ENCODE measurements at regions not wholly inside any gene's neighbourhood (a gene's known extent, or its start where the extent isn't known, plus 50 kb on each side); places are given as distances from the start of the nearest gene placed in this dataset.
A peak's percentile ranks its signal among the peaks of the same experiment; 100 is the strongest.

GRCh38 chr20:52318651-52319050, 127.1 kb upstream of the ZFP64 start:
- no peak for DNase-seq
- Histone ChIP-seq H2AFZ (no peak overlapping the region), H3K36me3 (ENCODE audit: low read depth) (no peaks in the 10 kb centered on the region), H3K27ac (no peak overlapping the region), H3K4me2 (no peak overlapping the region), H4K20me1 (ENCODE audit: insufficient read depth) (no peaks in the 10 kb centered on the region), H3K27me3 (ENCODE audit: insufficient read depth, low read depth) (peaks cover 83% of the 10 kb centered on the region), H3K4me1 (replicated peaks; ENCODE audit: insufficient read depth) (no peaks in the 10 kb centered on the region), H3K79me2 (ENCODE audit: low read depth) (no peaks in the 10 kb centered on the region), H3K4me3 (no peak overlapping the region), H3K9me2 (ENCODE audit: insufficient read depth) (no peaks in the 10 kb centered on the region; the same call in 1 of the 2 replicates), H3K9me3 (ENCODE audit: insufficient read depth, low read depth) (no peaks in the 10 kb centered on the region), H3F3A (ENCODE audit: insufficient read depth, low read depth) (no peaks in the 10 kb centered on the region)
- intact Hi-C loops (cut with micrococcal nuclease; ENCODE audit: unreplicated experiment), result no loop called here
- ChIA-PET POLR2A (ENCODE audit: unreplicated experiment) (no interaction called here), CTCF (no interaction called here)
- BruUV-seq (replicated peaks), result no TSS peak
- TF ChIP-seq CTCF (conservative IDR thresholded peaks at IDR 0.05) (no peak), EZH2 (IDR thresholded peaks at IDR 0.05; ENCODE audit: low read depth) (no peak)

GRCh38 chr20:52313341-52313963, 121.9 kb upstream of the ZFP64 start:
- Histone ChIP-seq H3K79me2 (ENCODE audit: low read depth) (no peaks in the 10 kb centered on the region), H3K27ac (no peak overlapping the region), H4K20me1 (ENCODE audit: insufficient read depth) (no peaks in the 10 kb centered on the region), H2AFZ (no peak overlapping the region; the same call in 1 of the 2 replicates), H3K4me1 (replicated peaks; ENCODE audit: insufficient read depth) (no peaks in the 10 kb centered on the region), H3K4me2 (0 out of 2 replicates have a peak overlapping the region, but pooled peaks have one; percentile 17), H3K27me3 (ENCODE audit: insufficient read depth, low read depth) (peaks cover 67% of the 10 kb centered on the region), H3K9me3 (ENCODE audit: insufficient read depth, low read depth) (no peaks in the 10 kb centered on the region), H3K4me3 (no peak overlapping the region), H3K9me2 (ENCODE audit: insufficient read depth) (no peaks in the 10 kb centered on the region), H3F3A (ENCODE audit: insufficient read depth, low read depth) (no peaks in the 10 kb centered on the region), H3K36me3 (ENCODE audit: low read depth) (no peaks in the 10 kb centered on the region)
- BruUV-seq (replicated peaks), result no TSS peak
- no peak for DNase-seq
- TF ChIP-seq EZH2 (IDR thresholded peaks at IDR 0.05; ENCODE audit: low read depth) (no peak), CTCF (conservative IDR thresholded peaks at IDR 0.05) (peak; percentile 41; the same call in 1 of the 2 replicates)
- ChIA-PET POLR2A (ENCODE audit: unreplicated experiment) (no interaction called here), CTCF (no interaction called here)
- intact Hi-C loops (cut with micrococcal nuclease; ENCODE audit: unreplicated experiment), result loop anchor here (2.0 to 5.0 kb wide), 3 partner anchors 65 to 1884 kb away; no protein-coding TSS in a partner anchor

GRCh38 chr20:52312132-52312729, 120.7 kb upstream of the ZFP64 start:
- intact Hi-C loops (cut with micrococcal nuclease; ENCODE audit: unreplicated experiment), result loop anchor here (2.0 to 5.0 kb wide), 3 partner anchors 67 to 1885 kb away; no protein-coding TSS in a partner anchor
- BruUV-seq (replicated peaks), result no TSS peak
- no peak overlapping the region for H2AFZ ChIP-seq
- no peak overlapping the region for H3K27ac ChIP-seq
- H3K4me1 ChIP-seq (replicated peaks; ENCODE audit: insufficient read depth), result no peaks in the 10 kb centered on the region
- no peaks in the 10 kb centered on the region for H3K9me2 ChIP-seq (ENCODE audit: insufficient read depth)
- POLR2A ChIA-PET (ENCODE audit: unreplicated experiment), result no interaction called here
- peaks cover 71% of the 10 kb centered on the region for H3K27me3 ChIP-seq (ENCODE audit: insufficient read depth, low read depth)
- H3K4me3 ChIP-seq, result no peak overlapping the region
- no peaks in the 10 kb centered on the region for H3F3A ChIP-seq (ENCODE audit: insufficient read depth, low read depth)
- TF ChIP-seq CTCF (conservative IDR thresholded peaks at IDR 0.05), result peak; percentile 87
- TF ChIP-seq EZH2 (IDR thresholded peaks at IDR 0.05; ENCODE audit: low read depth), result no peak
- no peak overlapping the region for H3K4me2 ChIP-seq
- peak; percentile 35 to 51 for DNase-seq
- H3K9me3 ChIP-seq (ENCODE audit: insufficient read depth, low read depth), result no peaks in the 10 kb centered on the region
- CTCF ChIA-PET, result interaction anchor here (0.7 kb wide), 1 partner anchor 1889 kb away, joined by 3 read pairs; no protein-coding TSS in a partner anchor
- H4K20me1 ChIP-seq (ENCODE audit: insufficient read depth), result no peaks in the 10 kb centered on the region
- H3K36me3 ChIP-seq (ENCODE audit: low read depth), result no peaks in the 10 kb centered on the region
- no peaks in the 10 kb centered on the region for H3K79me2 ChIP-seq (ENCODE audit: low read depth)

Data from PC-9 (cell line).